Adrenal gland (tissue), 9 donors: ENCODE measurements at regions not wholly inside any gene's neighbourhood (a gene's known extent, or its start where the extent isn't known, plus 50 kb on each side); places are given as distances from the start of the nearest gene placed in this dataset.

Source experiments
- DNase-seq, 7 donors: peaks; one replicate each; pipeline ENCODE4 v3.0.0-alpha.2; 2019 to 2020
- H3K27ac ChIP-seq, 5 donors: fragments of 200-600 bp; sonication (generic) in 4 of 5; 1 replicate in 3 of 5; 2 replicates in 2 of 5; pipeline versions ENCODE4 v1.5.1 to v1.8.0; 2016 to 2020; ENCODE audit warnings: mild to moderate bottlenecking in 1 of 5
- H3K27me3 ChIP-seq: fragments of 200-600 bp; 2 replicates; pipeline ENCODE4 v1.8.0; 2021
- H3K36me3 ChIP-seq, 2 donors: fragments of 200-600 bp; replicated peaks in 1 of 2; 1 replicate in 1 of 2; 2 replicates in 1 of 2; pipeline versions ENCODE4 v1.5.1 to v1.8.0; 2018 to 2022
- H3K4me1 ChIP-seq, 2 donors: fragments of 200-600 bp; replicated peaks in 1 of 2; 1 replicate in 1 of 2; 2 replicates in 1 of 2; pipeline versions ENCODE4 v1.5.1 to v1.8.0; 2018 to 2021
- H3K4me3 ChIP-seq, 4 donors: fragments of 200-600 bp; sonication (generic) in 3 of 4; one replicate each; pipeline ENCODE4 v1.5.1; 2016 to 2018
- H3K9me3 ChIP-seq, 3 donors: fragments of 200-600 bp; sonication (generic) in 1 of 3; replicated peaks in 1 of 3; 1 replicate in 2 of 3; 2 replicates in 1 of 3; pipeline versions ENCODE4 v1.5.1 to v1.8.0; 2016 to 2021
- CTCF ChIP-seq, 6 experiments: fragments of 450-650 bp in 4 of 6; fragments of 200-600 bp in 2 of 6; sonication (generic) in 1 of 6; IDR thresholded peaks; 1 replicate in 5 of 6; 2 replicates in 1 of 6; pipeline versions ENCODE4 v1.5.1 to v1.8.0; 2016 to 2021; ENCODE audit warnings: antibody characterized with exemption in 6 of 6, mild to moderate bottlenecking in 2 of 6, moderate library complexity in 1 of 6
- POLR2A ChIP-seq, 2 donors: fragments of 450-650 bp; IDR thresholded peaks; one replicate each; pipeline ENCODE4 v1.6.1; 2017; ENCODE audit warnings: antibody characterized with exemption in 2 of 2, mild to moderate bottlenecking in 2 of 2, moderate library complexity in 1 of 2
- WGBS, 4 donors: extraction: QIAGEN DNeasy Blood & Tissue Kit in 2 of 4; methylation state at CpG; one replicate each; pipeline versions ENCODE4 v1.1.5 to v1.1.7; 2013 to 2017; 5-methylcytosine and 5-hydroxymethylcytosine counted together
- intact Hi-C, 2 donors: fragments of 100-400 bp; cut with DNase I; formaldehyde crosslinking; loops; one replicate each; pipeline versions ENCODE4 v1.14.1 to v1.15.0; 2022 to 2023
- donor health status: healthy with polysubstance abuse.
- donor health status: Bipolar disorder and iron deficiency.
- donor health status: DM: yes; HTN: yes; CAD: no.
- donor health status: DM: no; HTN: no; CAD: no.
- donor health status: DM: no; HTN: no; CAD: no.

DNA sequence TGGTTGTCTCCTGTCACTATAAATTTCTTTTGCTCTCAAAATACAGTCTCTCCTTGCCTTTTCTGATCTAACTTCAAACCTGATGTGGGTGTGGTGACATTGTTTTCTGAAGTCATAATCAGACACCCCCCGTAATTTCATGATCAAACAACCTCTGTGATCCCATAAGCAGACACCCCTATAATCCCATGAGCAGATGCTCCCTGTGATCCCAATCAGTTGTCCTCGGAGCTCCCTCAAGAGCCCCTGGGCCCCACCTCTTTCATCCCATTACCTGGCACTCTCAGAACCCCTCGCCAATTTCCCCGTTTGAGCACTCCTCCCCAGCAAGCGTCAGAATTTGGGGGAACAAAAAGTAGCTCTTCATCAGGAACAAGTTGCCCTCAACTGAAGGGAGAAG, 246.3 kb upstream of the FZD8 start:
- intact Hi-C loops, result no loop called here
- Histone ChIP-seq H3K9me3 (no peaks in the 10 kb centered on the region), H3K36me3 (no peaks in the 10 kb centered on the region), H3K27ac (no peak overlapping the region), H3K27me3 (no peaks in the 10 kb centered on the region), H3K4me1 (no peaks in the 10 kb centered on the region), H3K4me3 (no peak overlapping the region)
- TF ChIP-seq CTCF (IDR thresholded peaks at IDR 0.05) (no peak), POLR2A (IDR thresholded peaks at IDR 0.05) (no peak)
- DNase-seq, result no peak
- 89 to 98% (median 94%) methylated on average over 5 of the region's 5 CpGs for WGBS, 4 donors

DNA sequence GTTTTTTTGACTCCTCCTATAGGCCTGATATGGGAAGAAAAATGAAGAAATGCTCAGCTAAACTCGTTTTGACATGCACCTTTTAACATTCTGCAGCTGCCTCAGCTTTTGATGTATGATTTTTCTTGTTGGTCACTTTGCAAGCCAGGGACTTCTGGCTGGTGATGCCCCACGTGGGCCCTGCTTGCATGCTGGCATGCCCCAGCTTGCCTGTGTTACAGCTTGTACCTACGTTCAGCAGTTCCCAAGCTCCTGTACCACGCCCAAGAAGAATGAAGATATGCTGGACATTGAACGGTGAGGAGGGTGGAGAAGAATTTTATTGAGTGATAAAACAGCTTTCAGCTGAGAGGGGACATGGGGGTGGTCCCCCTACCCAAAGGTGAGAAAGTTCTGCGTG, 245.6 kb upstream of the FZD8 start:
- no peak overlapping the region for H3K27ac ChIP-seq
- 57 to 82% (median 72%) methylated on average over 6 of the region's 6 CpGs for WGBS, 4 donors
- H3K27me3 ChIP-seq, result no peaks in the 10 kb centered on the region
- TF ChIP-seq POLR2A (IDR thresholded peaks at IDR 0.05), result no peak
- TF ChIP-seq CTCF (IDR thresholded peaks at IDR 0.05), result no peak
- H3K4me3 ChIP-seq, result no peak overlapping the region
- intact Hi-C loops, result no loop called here
- no peaks in the 10 kb centered on the region for H3K9me3 ChIP-seq
- no peak for DNase-seq
- H3K4me1 ChIP-seq, result no peaks in the 10 kb centered on the region
- H3K36me3 ChIP-seq, result no peaks in the 10 kb centered on the region

DNA sequence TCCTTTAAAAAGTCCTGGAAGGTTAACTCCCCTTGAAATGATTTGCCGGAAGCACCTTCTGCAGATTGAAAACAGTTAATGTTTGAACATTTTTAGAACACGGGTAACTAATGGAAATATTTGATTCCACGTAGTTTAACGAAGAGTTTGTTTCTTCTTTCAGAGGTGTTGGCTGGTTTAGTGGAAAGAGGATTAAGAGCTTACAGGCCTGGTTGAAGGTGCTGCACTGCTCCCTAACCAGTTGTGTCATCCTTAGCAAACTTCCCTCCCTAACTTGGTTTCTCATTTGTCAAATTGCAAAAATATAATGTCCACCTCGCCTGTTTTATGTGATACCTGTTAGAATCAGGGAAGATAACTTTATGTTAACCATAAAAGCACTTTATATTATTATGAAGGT, 243.0 kb upstream of the FZD8 start:
- WGBS, 4 donors, result 81 to 84% (median 83%) methylated on average over 5 of the region's 5 CpGs
- H3K27me3 ChIP-seq, result no peaks in the 10 kb centered on the region
- intact Hi-C loops, result no loop called here

GRCh38 chr10:35884657-35885071, 242.6 kb upstream of the FZD8 start:
- TF ChIP-seq POLR2A (IDR thresholded peaks at IDR 0.05) (no peak), CTCF (IDR thresholded peaks at IDR 0.05) (no peak)
- intact Hi-C loops, result no loop called here
- 64 to 86% (median 80%) methylated on average over 6 to 9 of the region's 9 CpGs for WGBS, 4 donors

More for the DNA sequence above, 243.0 kb upstream of the FZD8 start:
- H3K4me1 ChIP-seq, result no peaks in the 10 kb centered on the region
- TF ChIP-seq CTCF (IDR thresholded peaks at IDR 0.05), result no peak
- TF ChIP-seq POLR2A (IDR thresholded peaks at IDR 0.05), result no peak
- no peaks in the 10 kb centered on the region for H3K36me3 ChIP-seq
- no peak for DNase-seq
- H3K27ac ChIP-seq, result no peak overlapping the region
- no peak overlapping the region for H3K4me3 ChIP-seq
- H3K9me3 ChIP-seq, result no peaks in the 10 kb centered on the region

More at GRCh38 chr10:35884657-35885071, 242.6 kb upstream of the FZD8 start:
- Histone ChIP-seq H3K4me1 (no peaks in the 10 kb centered on the region), H3K36me3 (no peaks in the 10 kb centered on the region), H3K9me3 (no peaks in the 10 kb centered on the region), H3K4me3 (no peak overlapping the region), H3K27ac (no peak overlapping the region), H3K27me3 (no peaks in the 10 kb centered on the region)
- no peak for DNase-seq
